ENCODE measurements at regions not wholly inside any gene's neighbourhood (a gene's known extent, or its start where the extent isn't known, plus 50 kb on each side); places are given as distances from the start of the nearest gene placed in this dataset.

DNA sequence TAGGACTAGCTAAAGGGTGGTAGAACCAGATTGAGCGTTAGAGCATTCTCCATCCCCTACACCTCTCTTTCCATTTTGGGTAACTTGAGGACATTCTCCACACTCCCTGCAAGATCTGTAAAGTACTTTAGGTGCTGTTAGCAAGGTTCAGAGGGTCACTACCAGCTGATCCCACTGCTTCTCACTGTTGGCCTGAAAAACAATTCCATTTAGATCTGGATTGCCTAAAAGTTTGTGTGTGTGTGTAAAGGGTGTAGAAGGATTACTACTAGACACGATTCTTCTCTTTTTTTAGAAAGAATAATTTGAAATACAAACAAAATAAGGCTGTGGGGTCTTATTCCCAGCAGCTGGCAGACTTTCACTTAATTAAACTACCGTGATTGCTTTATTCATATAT lies 95.1 kb upstream of the TMEM178A start:
- no peak for TF ChIP-seq ZFX (IDR thresholded peaks at IDR 0.05; ENCODE audit: borderline replicate concordance)
- TF ChIP-seq, protein P1, sequence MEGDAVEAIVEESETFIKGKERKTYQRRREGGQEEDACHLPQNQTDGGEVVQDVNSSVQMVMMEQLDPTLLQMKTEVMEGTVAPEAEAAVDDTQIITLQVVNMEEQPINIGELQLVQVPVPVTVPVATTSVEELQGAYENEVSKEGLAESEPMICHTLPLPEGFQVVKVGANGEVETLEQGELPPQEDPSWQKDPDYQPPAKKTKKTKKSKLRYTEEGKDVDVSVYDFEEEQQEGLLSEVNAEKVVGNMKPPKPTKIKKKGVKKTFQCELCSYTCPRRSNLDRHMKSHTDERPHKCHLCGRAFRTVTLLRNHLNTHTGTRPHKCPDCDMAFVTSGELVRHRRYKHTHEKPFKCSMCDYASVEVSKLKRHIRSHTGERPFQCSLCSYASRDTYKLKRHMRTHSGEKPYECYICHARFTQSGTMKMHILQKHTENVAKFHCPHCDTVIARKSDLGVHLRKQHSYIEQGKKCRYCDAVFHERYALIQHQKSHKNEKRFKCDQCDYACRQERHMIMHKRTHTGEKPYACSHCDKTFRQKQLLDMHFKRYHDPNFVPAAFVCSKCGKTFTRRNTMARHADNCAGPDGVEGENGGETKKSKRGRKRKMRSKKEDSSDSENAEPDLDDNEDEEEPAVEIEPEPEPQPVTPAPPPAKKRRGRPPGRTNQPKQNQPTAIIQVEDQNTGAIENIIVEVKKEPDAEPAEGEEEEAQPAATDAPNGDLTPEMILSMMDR (IDR thresholded peaks at IDR 0.05), result no peak

Measured in 22Rv1 (cell line).